K562 (cell line): ENCODE measurements at regions not wholly inside any gene's neighbourhood (a gene's known extent, or its start where the extent isn't known, plus 50 kb on each side); places are given as distances from the start of the nearest gene placed in this dataset.

Source experiments
- ATAC-seq: fragments of 200-7000 bp; cut with Tn5 transposase; 3 replicates; pipeline ENCODE4 v1.9.1; 2020; ENCODE audit warnings: moderate library complexity
- BruUV-seq: library from RNA; stranded (reverse); fragments of 400-500 nt; replicated peaks from 2 replicates; lab custom pipeline; 2021; lab: Mats Ljungman, UMichigan
- CTCF ChIA-PET: fragments of 300-600 bp; formaldehyde crosslinking; extraction: SDS; loops from one replicate; lab custom pipeline; 2021; ENCODE audit warnings: low intra/inter-chr PET ratio; lab: Yijun Ruan, JAX
- POLR2A ChIA-PET: fragments of 300-600, 350-650 bp; sonication (Branson Sonifier 250); formaldehyde crosslinking; extraction: SDS; loops from one replicate; lab custom pipeline; 2021; ENCODE audit warnings: antibody characterized with exemption, inconsistent platforms; lab: Yijun Ruan, JAX
- DNase-seq, 4 experiments: peaks; one replicate each; pipeline versions ENCODE4 v3.0.0 to v3.0.0-alpha.2; 2011 to 2018; ENCODE audit warnings: low spot score in 3 of 4, mixed read lengths in 3 of 4; ENCODE audit errors: extremely low read depth in 1 of 4
- FAIRE-seq: peaks from 2 replicates; lab custom pipeline; 2011; peaks lifted over from hg19 to GRCh38; lab: Jason Lieb, UNC
- H2AFZ ChIP-seq: 2 replicates; pipeline ENCODE4 v1.6.0; 2011; ENCODE audit warnings: low read depth, low read length, control low read depth, inconsistent platforms
- H3K27ac ChIP-seq: fragments of 200-600 bp; 3 replicates; pipeline ENCODE4 v1.8.0; 2011; ENCODE audit warnings: low read depth, mild to moderate bottlenecking, control low read depth, inconsistent platforms, low read length, moderate library complexity, mixed read lengths; ENCODE audit errors: extremely low read depth
- H3K27me3 ChIP-seq, 2 experiments: fragments of 300-600 bp in 1 of 2; 2 replicates in 1 of 2; 3 replicates in 1 of 2; pipeline versions ENCODE4 v1.6.0 to v1.8.0; 2011; ENCODE audit warnings: inconsistent platforms in 2 of 2, low read length in 2 of 2, mild to moderate bottlenecking in 1 of 2, mixed read lengths in 1 of 2, moderate library complexity in 1 of 2; ENCODE audit not compliant: control insufficient read depth in 2 of 2, insufficient read depth in 2 of 2
- H3K36me3 ChIP-seq: fragments of 300-600 bp; 3 replicates; pipeline ENCODE4 v1.8.0; 2011; ENCODE audit warnings: mild to moderate bottlenecking, low read length, inconsistent platforms; ENCODE audit not compliant: control insufficient read depth, insufficient read depth
- H3K4me1 ChIP-seq, 2 experiments: fragments of 200-600 bp in 1 of 2; replicated peaks in 1 of 2; 2 replicates in 1 of 2; 3 replicates in 1 of 2; pipeline versions ENCODE4 v1.5.1 to v1.8.0; 2011; ENCODE audit warnings: inconsistent platforms in 2 of 2, low read length in 2 of 2, mild to moderate bottlenecking in 1 of 2, mixed read lengths in 1 of 2, moderate library complexity in 1 of 2; ENCODE audit not compliant: control insufficient read depth in 2 of 2, insufficient read depth in 2 of 2
- H3K4me2 ChIP-seq: 2 replicates; pipeline ENCODE4 v1.6.1; 2011; ENCODE audit warnings: low read length, control low read depth, inconsistent platforms, mixed read lengths; ENCODE audit not compliant: insufficient read depth
- H3K4me3 ChIP-seq: fragments of 200-600 bp; sonication (generic), shearing (Covaris generic); 2 replicates; pipeline ENCODE4 v1.5.1; 2016; ENCODE audit warnings: control low read depth, inconsistent platforms
- H3K79me2 ChIP-seq: fragments of 200-600 bp; 3 replicates; pipeline ENCODE4 v1.8.0; 2011; ENCODE audit warnings: low read length, inconsistent platforms; ENCODE audit not compliant: control insufficient read depth, insufficient read depth
- H3K9ac ChIP-seq, 2 experiments: 2 replicates each; pipeline versions ENCODE4 v1.6.0 to v1.6.1; 2011; ENCODE audit warnings: low read depth in 2 of 2, low read length in 2 of 2, control low read depth in 1 of 2, inconsistent platforms in 1 of 2, mild to moderate bottlenecking in 1 of 2, mixed read lengths in 1 of 2; ENCODE audit not compliant: insufficient read depth in 1 of 2
- H3K9me1 ChIP-seq: one replicate; pipeline ENCODE4 v1.6.0; 2011; ENCODE audit warnings: inconsistent platforms, mild to moderate bottlenecking, low read length, moderate library complexity; ENCODE audit not compliant: control insufficient read depth, insufficient read depth
- H3K9me3 ChIP-seq: replicated peaks from 2 replicates; pipeline ENCODE4 v1.5.1; 2011; ENCODE audit warnings: low read depth, low read length, inconsistent platforms; ENCODE audit not compliant: control insufficient read depth, insufficient read depth
- H4K20me1 ChIP-seq: replicated peaks from 2 replicates; pipeline ENCODE4 v1.6.1; 2011; ENCODE audit warnings: low read length, inconsistent platforms, mixed read lengths; ENCODE audit not compliant: control insufficient read depth, insufficient read depth
- ARNT ChIP-seq, 2 experiments: fragments of 450-650 bp; IDR thresholded peaks; 2 replicates each; pipeline ENCODE4 v1.6.1; 2016; ENCODE audit warnings: mild to moderate bottlenecking in 1 of 2
- CCNT2 ChIP-seq: IDR thresholded peaks from 2 replicates; pipeline ENCODE4 v1.6.1; 2011; ENCODE audit warnings: borderline replicate concordance, low read depth, mild to moderate bottlenecking, moderate library complexity, mixed read lengths, low read length; ENCODE audit not compliant: insufficient read length; ENCODE audit errors: extremely low read depth
- CEBPB ChIP-seq: fragments of 450-650 bp; IDR thresholded peaks from 2 replicates; pipeline ENCODE4 v1.6.1; 2016; ENCODE audit warnings: missing genetic modification characterization, missing compliant biosample characterization
- E2F3 ChIP-seq: fragments of 250-450 bp; sonication (Bioruptor Pico); IDR thresholded peaks from 2 replicates; pipeline ENCODE4 v1.4.0; 2020; ENCODE audit warnings: mild to moderate bottlenecking
- EP400 ChIP-seq: fragments of 450-650 bp; IDR thresholded peaks from 2 replicates; pipeline ENCODE4 v1.6.1; 2017; ENCODE audit warnings: antibody characterized with exemption, mild to moderate bottlenecking, moderate library complexity
- ID3 ChIP-seq, 2 experiments: fragments of 250-450 bp in 1 of 2; fragments of 450-650 bp in 1 of 2; sonication (Bioruptor Pico) in 1 of 2; IDR thresholded peaks; 2 replicates each; pipeline versions ENCODE4 v1.6.1 to v1.8.0; 2016 to 2021; ENCODE audit warnings: mild to moderate bottlenecking in 2 of 2, moderate library complexity in 2 of 2, missing compliant biosample characterization in 1 of 2, missing genetic modification characterization in 1 of 2
- IRF9 ChIP-seq: fragments of 450-650 bp; IDR thresholded peaks from 2 replicates; pipeline ENCODE4 v1.6.1; 2016; ENCODE audit warnings: missing biosample characterization, missing genetic modification characterization
- MTA3 ChIP-seq: fragments of 450-650 bp; formaldehyde crosslinking; IDR thresholded peaks from 2 replicates; pipeline ENCODE4 v1.6.1; 2017; ENCODE audit warnings: mild to moderate bottlenecking, borderline replicate concordance
- MYNN ChIP-seq, 2 experiments: sonication (generic); formaldehyde crosslinking in 1 of 2; IDR thresholded peaks; 2 replicates each; pipeline versions ENCODE4 v1.5.0 to v1.6.1; 2016 to 2020; ENCODE audit warnings: antibody characterized with exemption in 1 of 2, missing genetic modification reagents in 1 of 2
- NR0B1 ChIP-seq: fragments of 450-650 bp; IDR thresholded peaks from one replicate; pipeline ENCODE4 v1.6.1; 2018; ENCODE audit warnings: mild to moderate bottlenecking, moderate library complexity; ENCODE audit not compliant: partially characterized antibody
- PHB2 ChIP-seq: fragments of 450-650 bp; IDR thresholded peaks from 2 replicates; pipeline ENCODE4 v1.6.1; 2017; ENCODE audit warnings: low read depth
- POLR3G ChIP-seq: IDR thresholded peaks from 2 replicates; pipeline ENCODE4 v1.6.1; 2011; ENCODE audit not compliant: insufficient read length, insufficient replicate concordance; ENCODE audit errors: extremely low read depth
- SMARCA4 ChIP-seq: fragments of 450-650 bp; IDR thresholded peaks from 2 replicates; pipeline ENCODE4 v1.6.1; 2016
- SMARCC2 ChIP-seq: fragments of 450-650 bp; IDR thresholded peaks from 2 replicates; pipeline ENCODE4 v1.6.1; 2017; ENCODE audit warnings: antibody characterized with exemption, moderate library complexity, mild to moderate bottlenecking, low read depth
- TEAD4 ChIP-seq, 2 experiments: sonication (generic) in 1 of 2; formaldehyde crosslinking in 1 of 2; IDR thresholded peaks; 2 replicates each; pipeline versions ENCODE4 v1.6.1 to v1.8.0; 2012 to 2022; ENCODE audit warnings: borderline replicate concordance in 1 of 2, inconsistent platforms in 1 of 2, low read length in 1 of 2, mild to moderate bottlenecking in 1 of 2, missing genetic modification reagents in 1 of 2
- XRCC5 ChIP-seq: fragments of 200-400 bp; formaldehyde crosslinking; IDR thresholded peaks from 2 replicates; pipeline ENCODE4 v1.6.1; 2017; ENCODE audit warnings: low read depth, mild to moderate bottlenecking, low read length
- ZNF140 ChIP-seq: fragments of 250-450 bp; sonication (Bioruptor Pico); IDR thresholded peaks from 2 replicates; pipeline ENCODE4 v1.8.0; 2021; ENCODE audit warnings: moderate library complexity, mild to moderate bottlenecking, inconsistent platforms
- WGBS: fragments of 100-300 bp; shearing (Covaris generic); methylation state at CpG from one replicate; pipeline ENCODE4 v1.1.6; 2016; ENCODE audit warnings: low coverage, mixed read lengths; ENCODE audit not compliant: insufficient coverage; ENCODE audit errors: missing lambda C conversion rate; 5-methylcytosine and 5-hydroxymethylcytosine counted together
- in situ Hi-C: fragments of 300-500 bp; cut with MboI; formaldehyde crosslinking; loops from 4 replicates; pipeline ENCODE4 v1.15.0; 2018; ENCODE audit warnings: inconsistent platforms, mixed read lengths
- intact Hi-C: fragments of 100-400 bp; cut with micrococcal nuclease; formaldehyde crosslinking; loops from 2 replicates; pipeline ENCODE4 v1.14.2; 2022

GRCh38 chr3:72164635-72164978, 379.7 kb upstream of the PROK2 start (continued):
- TF ChIP-seq NR0B1: no peak
- TF ChIP-seq ZNF140 (CRISPR knock-in tag): no peak
- no peak for TF ChIP-seq XRCC5

- peaks cover 18 to 42% of the 10 kb centered on the region in 2 experiments; a peak in 4 of 5 replicates for H3K4me1 ChIP-seq
- H3K9me1 ChIP-seq: no peaks in the 10 kb centered on the region
- BruUV-seq: no TSS peak
- H4K20me1 ChIP-seq: no peaks in the 10 kb centered on the region
- ATAC-seq (peak; percentile 92), FAIRE-seq (peak; percentile 90), DNase-seq (peak; percentile 69 to 89 (median 76))
- H3K4me2 ChIP-seq: peak overlapping the region; percentile 66; the same call in 1 of the 2 replicates
- CTCF ChIA-PET: no interaction called here
- intact Hi-C loops (loop anchor here (2.0 to 5.0 kb wide), 3 partner anchors 77 to 209 kb away; no protein-coding TSS in a partner anchor), in situ Hi-C loops (no loop called here)
- 30% methylated on average over 6 of the region's 7 CpGs for WGBS
- no peak overlapping the region for H3K4me3 ChIP-seq
- POLR2A ChIA-PET: interaction anchor here (0.6 to 1.8 kb wide), 4 partner anchors 8 to 94 kb away, joined by 3 to 7 read pairs (median 4); no protein-coding TSS in a partner anchor
- H3K27ac ChIP-seq: peak overlapping the region; percentile 77; the same call in 1 of the 3 replicates
- H3K9me3 ChIP-seq: no peaks in the 10 kb centered on the region; the same call in 1 of the 2 replicates
- peak overlapping the region; percentile 38 for H2AFZ ChIP-seq
- peak overlapping the region in 1 of 2 experiments; percentile 44; a peak in 1 of 4 replicates for H3K9ac ChIP-seq
- H3K36me3 ChIP-seq: no peaks in the 10 kb centered on the region
- no peaks in the 10 kb centered on the region for H3K27me3 ChIP-seq
- no peaks in the 10 kb centered on the region for H3K79me2 ChIP-seq
- TF ChIP-seq EP400 (peak; percentile 65), TEAD4 (IDR thresholded peaks at IDR 0.05; ENCODE audit: low read length) (peak; percentile 98), TEAD4 (CRISPR knock-in tag; IDR thresholded peaks at IDR 0.05; ENCODE audit: borderline replicate concordance) (no peak), SMARCA4 (peak; percentile 76; the same call in 1 of the 2 replicates), MYNN (IDR thresholded peaks at IDR 0.05) (peak; percentile 58; the same call in 1 of the 2 replicates), MYNN (CRISPR knock-in tag; IDR thresholded peaks at IDR 0.05) (no peak), CCNT2 (peak; percentile 65), PHB2 (peak; percentile 62; the same call in 1 of the 2 replicates), IRF9 (tag) (peak; percentile 78), MTA3 (peak; percentile 87; the same call in 1 of the 2 replicates), CEBPB (tag) (peak; percentile 95), ID3 (CRISPR knock-in tag; IDR thresholded peaks at IDR 0.05) (no peak), ID3 (tag; IDR thresholded peaks at IDR 0.05) (peak; percentile 85), ARNT (IDR thresholded peaks at IDR 0.05) (peak in 1 of 2 experiments; percentile 89; a peak in 2 of 4 replicates), E2F3 (CRISPR knock-in tag) (no peak), POLR3G (no peak), SMARCC2 (no peak)
These were observed 379.1 kb upstream of the PROK2 start for GRCh38 chr3:72163809-72164634.
